ENCODE measurements at regions not wholly inside any gene's neighbourhood (a gene's known extent, or its start where the extent isn't known, plus 50 kb on each side); places are given as distances from the start of the nearest gene placed in this dataset.

DNA sequence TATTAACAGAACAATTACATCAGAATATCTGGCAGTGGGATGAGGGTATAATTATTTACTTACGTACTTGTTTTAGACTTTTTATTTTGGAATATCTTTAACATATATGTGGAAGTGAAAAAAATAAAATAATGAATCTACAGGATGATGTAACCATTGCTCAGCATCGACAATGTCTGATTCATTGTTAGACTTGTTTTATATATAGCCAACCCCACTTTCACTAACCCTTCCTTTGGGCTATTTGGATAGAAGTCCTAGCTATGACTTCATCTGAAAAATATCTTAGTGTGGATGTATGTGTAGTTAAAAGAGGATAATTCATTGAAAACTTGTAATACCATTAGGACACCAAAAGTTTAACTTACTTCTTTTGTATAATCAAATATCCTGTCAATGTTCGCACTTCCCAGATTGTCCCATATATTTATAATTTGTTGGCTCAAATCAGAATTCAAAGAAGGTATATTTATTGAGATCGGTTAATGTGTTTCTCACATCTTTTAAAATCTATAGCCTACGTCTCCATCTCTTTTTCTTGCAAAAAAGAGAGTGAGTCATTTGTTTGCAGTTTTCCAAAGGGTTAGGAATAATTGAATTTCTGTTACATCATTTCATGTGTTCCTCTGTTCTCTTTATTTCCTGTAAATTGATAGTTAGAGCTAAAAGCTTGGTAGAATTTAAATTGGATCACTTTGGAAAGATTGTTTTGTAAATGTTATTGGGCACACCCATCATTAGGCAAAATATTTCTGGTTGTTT, 506.1 kb upstream of the FAM98A start:
- peak; percentile 56 for DNase-seq (ENCODE audit: low read depth)

DNA sequence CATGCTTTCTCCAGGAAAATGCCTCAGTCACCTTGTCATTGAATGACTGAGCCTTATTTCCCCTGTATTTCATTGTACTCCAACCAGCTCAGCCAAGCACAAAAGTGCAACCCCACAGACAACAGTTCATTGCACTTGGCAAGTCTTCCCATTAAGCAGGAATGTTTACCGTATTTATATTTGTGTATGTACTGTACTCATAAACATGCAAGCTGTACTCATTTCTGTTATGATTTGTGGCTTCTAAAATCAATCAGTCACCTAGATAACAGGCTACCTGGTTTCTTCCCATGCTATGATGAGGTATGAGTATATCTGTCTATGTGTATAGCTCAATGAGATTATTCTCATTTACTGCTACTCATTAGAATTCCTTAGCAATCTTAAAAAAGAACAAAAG, 505.5 kb upstream of the FAM98A start:
- DNase-seq (ENCODE audit: low read depth) = peak; percentile 16

DNA sequence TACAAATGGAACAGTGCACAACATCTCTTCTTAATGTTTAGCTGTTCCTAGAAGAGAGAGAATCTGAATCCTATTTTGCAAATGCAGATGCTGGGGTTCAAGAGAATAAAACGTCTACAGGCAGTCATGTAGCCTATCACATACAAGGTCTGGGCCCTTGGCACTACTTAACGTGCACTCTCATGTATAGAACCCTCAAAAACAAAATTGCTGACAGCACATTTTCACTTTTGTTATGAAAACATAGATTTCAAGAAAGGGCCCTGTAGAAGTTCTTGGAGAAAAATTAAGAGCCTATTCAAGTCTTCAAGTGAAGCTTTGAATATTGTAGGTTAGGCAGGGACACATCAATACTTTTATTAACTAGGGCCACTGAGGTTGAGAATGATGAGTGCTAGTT, 504.3 kb upstream of the FAM98A start:
- no peak for DNase-seq (ENCODE audit: low read depth)

DNA sequence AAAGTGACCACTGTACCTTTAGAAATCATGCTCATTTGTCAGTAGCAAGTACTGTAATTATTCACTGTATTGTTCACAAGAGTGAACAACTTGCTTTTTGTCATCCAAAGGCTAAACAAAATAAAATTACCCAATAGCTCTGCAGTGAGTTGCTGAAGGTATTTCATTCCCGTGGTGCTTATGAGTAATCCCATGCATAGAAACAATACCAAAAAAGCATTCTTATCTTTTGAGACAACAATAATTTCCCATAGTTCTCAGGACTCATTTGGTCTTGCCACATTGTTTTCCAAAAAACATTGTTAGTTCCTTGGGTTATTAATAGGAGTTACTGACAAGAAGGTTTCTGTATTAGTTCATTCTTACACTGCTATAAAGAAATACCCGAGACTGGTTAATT, 503.2 kb upstream of the FAM98A start:
- peak; percentile 4 for DNase-seq (ENCODE audit: low read depth)

DNA sequence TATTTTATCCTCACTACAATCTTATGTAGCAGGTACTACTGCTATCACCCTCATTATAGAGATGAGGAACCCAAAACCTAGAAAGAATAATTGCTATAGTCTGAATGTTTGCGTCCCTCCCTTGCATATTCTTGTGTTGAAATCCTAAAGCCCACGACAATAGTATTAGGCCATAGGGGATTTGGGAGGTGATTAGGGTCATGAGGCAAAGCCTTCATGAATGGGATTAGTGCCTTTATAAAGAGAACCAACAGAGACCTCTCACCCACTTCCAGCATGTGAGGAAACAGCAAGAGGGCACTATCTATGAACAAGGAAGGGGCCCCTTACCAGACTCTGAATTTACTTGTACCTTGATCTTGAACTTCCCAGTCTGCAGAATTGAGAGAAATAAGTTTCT, 500.3 kb upstream of the FAM98A start:
- no peak for DNase-seq (ENCODE audit: low read depth)

DNA sequence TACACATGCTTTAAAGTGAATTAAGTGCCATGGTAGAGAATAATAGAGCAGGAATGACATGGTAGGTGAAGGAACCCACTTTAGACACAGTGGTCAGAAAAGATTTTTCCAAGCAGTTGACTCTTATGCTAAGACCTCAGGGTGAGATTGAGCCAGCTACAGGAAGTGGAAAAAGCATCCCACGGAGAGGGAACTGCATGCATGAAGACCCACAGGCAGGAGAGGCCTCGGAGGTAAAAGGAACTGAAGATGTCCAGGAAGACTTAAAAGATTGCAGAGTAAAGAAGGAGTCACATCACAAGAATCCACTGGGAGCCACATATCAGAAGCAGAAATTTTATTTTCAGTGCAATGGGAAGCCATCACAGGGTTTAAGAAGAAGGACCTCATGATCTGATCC, 499.2 kb upstream of the FAM98A start:
- DNase-seq (ENCODE audit: low read depth) = no peak

DNA sequence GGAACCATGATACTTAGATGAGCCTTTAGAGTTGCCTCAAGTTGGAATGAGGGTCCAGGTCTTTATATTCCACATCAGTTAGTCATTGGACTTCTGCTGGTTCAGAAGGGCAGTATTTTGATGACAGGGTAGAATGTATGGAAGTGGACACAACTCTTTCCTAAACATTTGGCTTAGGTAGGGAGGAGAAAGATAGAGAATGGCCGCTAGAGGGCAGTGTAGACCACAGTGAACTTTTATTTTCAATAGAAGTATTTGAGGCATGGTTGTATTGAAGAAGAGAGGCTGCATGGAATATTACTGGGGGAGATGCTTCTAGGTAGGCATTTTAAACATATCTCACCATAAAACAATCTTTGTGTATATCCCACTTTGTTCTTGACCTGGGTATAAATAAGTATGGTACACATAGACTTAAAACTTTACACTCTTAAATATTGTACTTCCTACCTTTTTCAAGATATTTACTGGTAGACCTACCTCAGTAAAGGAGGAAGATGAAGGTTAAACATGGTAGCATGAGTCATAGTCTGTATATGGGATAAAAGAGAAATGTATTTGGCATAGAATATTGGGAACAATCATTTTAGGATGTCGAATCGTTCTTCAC, 497.6 kb upstream of the FAM98A start:
- DNase-seq (ENCODE audit: low read depth) = peak; percentile 48

DNA sequence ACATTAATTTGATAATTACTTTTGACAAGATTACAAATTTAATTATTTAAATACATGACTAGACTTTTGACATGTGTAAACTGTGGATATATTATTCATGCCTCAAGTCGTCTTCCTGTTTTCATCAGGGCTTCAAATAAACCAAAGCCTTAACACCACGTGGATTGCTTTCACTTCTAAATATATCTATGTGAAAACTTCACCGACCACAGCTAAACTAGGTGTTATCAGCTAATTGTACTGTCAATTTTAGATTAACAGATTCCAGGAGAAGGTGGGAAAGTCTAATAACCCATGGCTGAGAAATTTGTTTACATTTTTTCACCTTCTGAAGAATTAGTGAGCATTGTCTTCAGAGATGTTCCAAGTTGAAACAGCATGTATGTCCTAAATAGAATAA, 494.7 kb upstream of the FAM98A start:
- no peak for DNase-seq (ENCODE audit: low read depth)

DNA sequence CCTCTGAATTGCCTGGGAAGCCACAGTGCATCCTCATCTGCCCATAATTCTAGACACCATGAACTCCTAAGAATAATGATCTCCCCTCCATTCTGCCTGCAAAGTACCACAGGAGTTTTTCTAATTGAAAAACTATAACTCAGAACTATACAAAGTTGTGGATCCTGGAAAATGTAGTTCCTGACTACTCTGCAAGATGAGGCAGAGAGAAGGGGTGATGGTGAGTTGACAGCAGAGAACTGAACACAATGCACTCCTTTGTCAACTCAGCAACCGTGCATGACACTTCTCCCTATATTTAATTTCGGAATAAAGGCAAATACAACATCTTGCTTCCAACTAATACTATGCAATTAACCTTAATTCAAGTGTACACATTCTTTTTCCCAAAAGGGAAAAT, 471.1 kb upstream of the FAM98A start:
- no peak for DNase-seq (ENCODE audit: low read depth)

DNA sequence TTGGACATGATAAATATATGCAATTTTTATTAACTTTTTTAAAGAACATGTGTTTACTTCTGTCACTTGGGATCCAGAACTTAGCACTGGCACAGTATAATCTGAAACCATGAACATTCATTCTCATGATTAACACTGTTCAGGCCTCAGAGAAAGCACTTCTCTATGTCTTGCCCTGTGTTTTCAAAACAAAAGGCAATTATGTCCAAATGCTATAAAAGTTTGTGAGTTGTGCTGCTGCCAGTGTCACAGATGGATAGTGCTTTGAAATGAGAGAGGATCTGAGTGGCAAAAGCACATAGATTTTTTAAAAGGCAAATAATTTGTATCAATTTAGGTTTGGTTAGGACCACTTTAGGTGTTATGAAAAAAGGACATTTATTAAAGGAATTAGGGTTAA, 470.5 kb upstream of the FAM98A start:
- DNase-seq (ENCODE audit: low read depth) = no peak

DNA sequence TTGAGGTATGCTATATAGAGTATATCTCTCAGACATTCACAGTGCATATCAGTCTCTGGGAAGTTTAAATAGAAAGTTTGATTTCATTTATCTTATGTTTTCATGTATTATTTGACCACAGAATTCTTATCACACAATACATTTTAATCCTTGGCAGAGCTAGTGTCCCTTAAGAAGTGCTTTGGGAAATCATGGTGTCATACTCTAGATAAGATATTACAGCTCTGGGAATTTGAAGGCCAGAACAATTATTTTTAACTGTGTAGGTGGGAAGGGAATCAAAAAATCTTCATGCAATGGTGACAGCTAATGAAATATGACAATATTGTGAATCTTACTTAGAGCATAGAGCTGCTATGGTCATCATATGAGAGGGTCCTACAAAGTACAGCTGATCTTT, 451.3 kb upstream of the FAM98A start:
- DNase-seq (ENCODE audit: low read depth) = no peak

DNA sequence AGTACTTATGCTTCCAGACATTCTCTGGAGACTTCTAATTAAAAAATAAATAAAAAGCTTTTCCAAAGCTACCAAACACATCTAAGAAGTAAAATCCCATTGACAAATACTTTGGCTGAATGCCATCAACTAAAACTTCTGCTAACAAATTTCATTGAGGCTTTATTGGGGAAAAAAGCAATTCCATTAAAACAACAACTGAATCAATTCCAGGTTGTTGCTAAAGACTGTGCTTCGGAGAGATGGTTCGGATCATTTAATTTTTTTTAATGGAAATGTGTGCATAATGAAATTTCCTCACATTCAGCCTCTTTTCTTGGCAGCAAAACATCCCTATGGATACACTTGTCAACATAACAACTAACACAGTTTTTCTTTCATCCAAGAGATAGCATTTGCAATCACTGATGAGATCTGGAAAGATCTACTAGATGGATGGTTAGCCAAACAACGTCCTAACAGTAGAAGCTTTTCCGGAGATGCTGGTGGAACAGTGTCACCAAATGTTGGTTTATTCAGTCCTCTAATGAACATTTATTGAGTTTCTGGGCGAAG, 446.1 kb upstream of the FAM98A start:
- no peak for DNase-seq (ENCODE audit: low read depth)

DNA sequence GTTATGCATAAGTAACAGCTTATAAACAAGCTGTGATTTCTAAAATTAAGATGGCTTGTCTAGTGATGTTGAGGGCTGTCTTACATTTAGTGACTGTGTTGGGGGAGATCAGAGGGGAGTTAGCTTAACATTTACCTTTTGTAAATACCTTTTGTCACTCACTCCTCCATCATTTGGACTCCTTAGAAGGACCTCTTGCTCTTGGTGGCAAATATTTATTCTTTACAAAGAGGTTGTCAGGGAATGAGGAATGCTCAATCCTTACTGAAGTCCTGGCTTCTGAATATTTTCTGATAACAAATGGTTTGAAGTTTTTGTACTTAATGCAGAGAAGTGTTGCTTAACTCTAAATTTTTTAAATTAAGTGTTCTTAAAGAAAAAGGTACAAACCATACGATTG, 438.8 kb upstream of the FAM98A start:
- DNase-seq (ENCODE audit: low read depth) = no peak

DNA sequence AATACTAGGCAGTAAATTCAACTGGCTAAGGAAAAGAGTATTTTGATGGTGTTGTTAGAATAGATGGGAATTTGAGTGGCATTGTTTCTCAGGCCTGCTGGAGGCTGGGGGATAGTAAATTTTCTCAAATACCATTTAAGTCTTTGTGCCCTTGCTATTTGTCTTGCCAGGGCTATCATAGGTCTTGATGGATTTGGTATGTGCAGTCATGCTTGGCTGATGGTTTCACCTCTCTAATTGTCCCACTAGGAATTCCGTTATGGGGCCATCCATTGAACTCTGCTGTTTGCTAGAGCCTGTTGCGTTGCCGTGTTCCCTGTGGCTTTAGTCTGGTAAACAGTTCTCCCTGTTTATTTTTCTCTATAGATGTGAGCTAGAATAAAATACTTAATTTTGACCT, 438.1 kb upstream of the FAM98A start:
- no peak for DNase-seq (ENCODE audit: low read depth)

DNA sequence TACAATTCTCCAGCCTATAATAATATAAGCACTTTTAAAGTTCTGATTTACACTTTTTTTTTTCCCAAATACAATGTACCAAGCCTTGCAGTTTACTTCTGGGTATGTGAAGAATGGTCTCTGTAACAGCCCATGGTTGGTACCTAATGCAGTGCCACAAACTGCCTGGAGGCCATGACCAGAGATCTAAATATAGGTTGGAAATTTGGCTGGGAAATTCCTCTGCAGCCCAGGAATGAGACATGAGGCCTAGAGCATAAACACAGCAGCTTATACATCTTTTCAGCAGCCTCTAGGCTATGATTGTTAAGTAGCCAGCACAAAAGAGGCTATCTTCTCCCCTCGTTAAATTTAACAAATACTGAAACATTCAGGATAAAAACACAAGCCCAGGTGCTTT, 432.0 kb upstream of the FAM98A start:
- DNase-seq (ENCODE audit: low read depth) = peak; percentile 35

DNA sequence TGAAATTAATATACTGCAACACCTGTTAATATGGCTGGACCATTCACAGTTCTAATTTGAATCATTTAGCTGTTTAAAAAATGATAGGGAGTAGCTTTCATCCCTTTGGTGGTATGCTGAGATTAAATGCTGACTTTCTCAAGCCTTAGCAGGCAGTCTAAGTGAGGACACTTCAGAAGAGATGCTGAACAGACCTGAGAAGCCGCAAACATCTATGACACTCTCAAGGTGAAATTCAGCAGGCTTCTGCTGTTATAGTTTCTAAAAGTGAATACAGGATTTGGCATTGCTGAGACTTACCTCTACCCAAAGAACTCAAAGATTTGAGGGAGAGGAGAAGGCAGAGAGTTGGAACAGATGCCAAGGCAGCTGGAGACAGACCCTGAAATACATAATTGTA, 431.2 kb upstream of the FAM98A start:
- DNase-seq (ENCODE audit: low read depth) = no peak

DNA sequence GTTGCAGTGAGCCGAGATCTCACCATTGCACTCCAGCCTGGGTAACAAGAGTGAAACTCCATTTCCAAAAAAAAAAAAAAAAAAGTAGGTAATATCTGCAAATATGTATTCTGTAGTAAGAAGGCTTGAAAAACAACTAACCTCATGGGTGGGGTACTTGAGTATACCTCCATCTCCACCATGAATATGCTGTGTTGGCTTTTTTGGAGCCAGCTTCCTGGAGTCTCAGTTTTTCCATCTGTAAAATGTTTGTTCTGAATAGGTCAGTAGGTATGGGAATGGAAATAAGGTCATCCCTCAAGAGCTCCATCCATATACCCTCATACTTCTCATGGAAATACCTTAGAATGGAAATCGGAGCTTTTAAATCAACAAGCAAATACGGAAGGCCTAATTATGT, 430.0 kb upstream of the FAM98A start:
- no peak for DNase-seq (ENCODE audit: low read depth)

DNA sequence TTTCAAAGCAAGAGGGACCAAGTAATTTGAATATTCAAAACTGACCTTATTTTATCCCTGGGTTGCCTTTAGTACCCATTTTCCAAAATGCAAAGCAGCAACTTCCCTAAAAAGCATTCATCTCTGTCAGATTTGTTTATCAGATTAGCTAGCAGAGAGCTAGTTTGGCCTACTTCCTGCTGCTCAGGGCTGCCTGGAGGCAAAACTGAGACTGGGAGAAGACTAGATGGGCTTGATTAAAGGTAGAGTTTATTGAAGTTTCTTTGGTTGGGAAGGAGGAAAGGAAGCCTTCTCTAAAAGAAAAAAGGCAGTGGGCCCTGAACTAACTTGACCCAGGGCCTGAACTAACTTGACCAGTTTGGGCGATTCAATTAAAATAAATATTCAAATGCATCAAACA, 426.1 kb upstream of the FAM98A start:
- DNase-seq (ENCODE audit: low read depth) = peak; percentile 30

DNA sequence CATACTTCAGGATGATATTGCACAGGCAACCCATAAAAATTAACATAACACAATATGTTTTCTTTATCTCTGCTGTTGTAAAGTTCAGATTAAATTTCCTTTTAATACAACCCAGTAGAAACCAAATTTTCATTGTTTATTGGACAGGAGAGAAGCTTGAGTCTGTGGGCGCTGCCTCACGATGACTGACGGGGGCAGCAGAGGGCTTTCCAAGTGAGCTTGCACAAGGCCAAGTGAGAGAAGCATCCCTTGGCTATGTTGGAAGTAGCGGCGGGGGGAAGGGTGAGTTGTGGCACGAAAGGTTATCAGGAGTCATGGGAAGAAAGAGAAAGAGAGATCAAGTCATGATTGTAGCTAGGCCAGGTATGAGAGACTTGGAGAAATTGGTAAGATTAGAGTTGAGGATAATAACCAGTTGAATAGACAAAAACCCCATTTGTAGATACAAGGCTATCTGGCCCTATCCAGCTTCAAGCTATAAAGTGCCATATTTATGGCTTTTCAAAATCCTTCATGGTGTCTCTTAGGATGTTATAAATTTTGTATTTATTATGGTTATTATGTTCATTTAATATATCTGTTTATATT, 413.7 kb upstream of the FAM98A start:
- peak; percentile 48 for DNase-seq (ENCODE audit: low read depth)

DNA sequence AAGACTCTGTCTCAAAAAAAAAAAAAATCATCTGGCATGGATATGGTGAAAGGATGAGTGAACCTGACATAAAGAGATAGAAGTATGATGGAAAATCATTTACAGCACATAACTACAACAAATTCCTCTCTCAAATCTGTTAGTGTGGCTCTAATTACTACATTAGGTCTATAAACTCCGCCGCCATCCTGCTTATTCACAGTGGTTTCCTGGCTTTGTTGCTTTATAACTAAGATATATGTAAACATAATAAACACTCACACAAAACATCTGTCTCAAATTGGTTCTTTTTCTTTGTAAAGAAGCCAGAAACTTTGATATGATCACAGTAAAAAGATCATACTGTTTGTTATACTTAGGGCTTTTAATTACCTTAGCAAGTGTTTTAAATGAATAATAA, 412.6 kb upstream of the FAM98A start:
- no peak for DNase-seq (ENCODE audit: low read depth)

DNA sequence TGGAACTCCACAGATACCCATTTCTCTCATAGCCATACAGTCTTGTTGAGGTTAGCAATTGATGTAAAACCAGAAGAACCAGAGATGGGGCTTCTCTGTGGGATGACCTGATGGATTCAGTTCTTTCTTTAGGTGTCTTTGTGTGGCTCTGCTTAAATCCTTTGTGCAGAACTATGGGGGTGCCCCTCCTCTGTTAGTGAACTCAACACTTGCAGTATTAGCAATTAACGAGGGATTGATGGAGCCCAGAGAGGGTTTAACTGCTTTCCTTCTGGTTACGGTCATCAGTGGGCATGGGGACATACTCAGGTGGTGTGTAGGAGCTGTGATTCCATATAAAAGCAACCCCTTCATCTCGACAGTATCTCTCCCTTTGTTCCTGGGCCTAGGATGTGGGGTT, 406.8 kb upstream of the FAM98A start:
- no peak for DNase-seq (ENCODE audit: low read depth)

DNA sequence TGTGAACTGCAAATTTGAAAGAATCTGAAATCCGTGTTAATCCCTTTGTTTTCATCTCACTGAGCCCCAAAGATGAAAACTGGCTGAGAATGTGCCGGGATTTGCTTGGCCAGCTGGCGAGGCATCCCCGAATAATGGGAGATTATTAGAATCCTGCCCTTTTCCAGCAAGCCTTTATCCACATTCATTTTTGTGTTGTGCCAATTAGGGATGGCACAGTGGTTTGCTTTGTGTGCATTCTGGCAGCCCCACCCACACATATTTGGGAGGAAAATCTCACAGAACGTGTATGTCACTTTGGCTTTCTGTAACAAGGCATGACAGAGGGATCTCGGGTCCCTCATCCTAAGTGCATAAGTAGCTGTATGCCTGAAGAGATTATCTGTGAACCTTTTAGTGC, 405.8 kb upstream of the FAM98A start:
- no peak for DNase-seq (ENCODE audit: low read depth)

DNA sequence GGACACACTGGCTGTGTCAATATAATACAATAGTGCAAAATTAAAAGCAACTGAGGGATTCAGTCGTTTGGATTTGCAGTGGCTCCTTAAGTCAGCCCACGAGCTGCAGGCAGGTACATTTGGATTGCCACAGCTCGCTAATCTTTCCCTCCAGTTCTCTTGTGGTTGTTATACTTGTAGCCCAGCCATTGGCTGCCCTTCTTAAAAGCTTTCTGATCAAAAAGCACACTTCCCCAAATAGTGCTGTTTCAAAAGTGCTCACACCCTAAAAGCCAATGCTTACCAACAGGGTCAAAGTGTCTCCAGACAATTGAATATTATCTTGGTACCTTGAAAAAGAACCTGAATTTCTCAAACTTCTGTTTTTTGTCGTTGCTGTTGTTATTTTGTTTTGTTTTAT, 404.7 kb upstream of the FAM98A start:
- no peak for DNase-seq (ENCODE audit: low read depth)

All from M059J (cell line).